GM19468 (cell line): ENCODE measurements at regions not wholly inside any gene's neighbourhood (a gene's known extent, or its start where the extent isn't known, plus 50 kb on each side); places are given as distances from the start of the nearest gene placed in this dataset.
A peak's percentile ranks its signal among the peaks of the same experiment; 100 is the strongest.

Experiments used
- ATAC-seq: cut with Tn5 transposase; IDR thresholded peaks from one replicate; pipeline ENCODE4 v1.9.1; 2021; ENCODE audit warnings: mild to moderate bottlenecking, moderate library complexity, moderate number of reproducible peaks; ENCODE audit not compliant: unreplicated experiment; ENCODE audit errors: extremely low read depth

- peak; percentile 52 for ATAC-seq
Observed at GRCh38 chr13:77429320-77430142, 102.6 kb upstream of the MYCBP2 start.

DNA sequence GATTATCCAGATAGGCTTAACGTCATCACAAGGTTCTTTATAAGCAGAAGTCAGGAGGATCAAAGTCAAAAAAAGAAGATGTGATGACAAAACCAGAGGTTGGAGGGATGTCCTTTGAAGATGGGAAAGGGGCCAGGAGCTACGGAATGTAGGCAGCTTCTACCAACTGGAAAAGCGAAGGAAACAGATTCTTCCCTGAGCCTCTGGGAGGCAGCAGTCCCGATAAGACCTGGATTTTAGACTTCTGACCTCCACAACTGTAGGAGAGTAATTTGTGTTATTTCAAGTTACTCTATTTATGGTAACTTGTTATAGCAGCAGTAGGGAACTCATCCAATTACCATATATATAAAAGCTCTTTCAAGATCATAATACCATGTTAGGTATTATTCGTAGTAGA, 98.8 kb upstream of the MYCBP2 start:
- ATAC-seq, result no peak

DNA sequence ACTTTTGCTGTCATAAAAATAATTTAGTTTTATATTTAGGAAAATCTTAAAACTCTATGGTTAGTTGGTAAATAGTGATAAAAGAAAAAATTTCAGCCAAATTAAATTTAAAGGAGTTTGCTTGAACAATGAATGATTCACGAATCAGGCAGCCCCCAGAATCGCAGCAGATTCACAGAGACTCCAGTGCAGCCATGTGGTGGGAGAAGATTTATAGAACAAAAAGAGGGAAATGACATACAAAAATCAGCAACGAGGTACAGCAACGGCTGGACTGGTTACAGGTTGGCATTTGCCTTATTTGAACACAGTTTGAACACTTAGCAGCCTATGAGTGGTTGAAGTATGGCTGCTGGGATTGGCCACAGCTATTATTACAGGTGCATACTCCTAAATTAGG, 96.4 kb upstream of the MYCBP2 start:
- ATAC-seq, result no peak

GRCh38 chr13:77422724-77423123, 95.8 kb upstream of the MYCBP2 start:
- ATAC-seq, result no peak

- no peak for ATAC-seq
Observed at GRCh38 chr13:77417897-77418296, 91.0 kb upstream of the MYCBP2 start.

GRCh38 chr13:77416666-77417212, 89.8 kb upstream of the MYCBP2 start:
- ATAC-seq, result no peak

GRCh38 chr13:77415253-77416071, 88.6 kb upstream of the MYCBP2 start:
- peak; percentile 63 for ATAC-seq

DNA sequence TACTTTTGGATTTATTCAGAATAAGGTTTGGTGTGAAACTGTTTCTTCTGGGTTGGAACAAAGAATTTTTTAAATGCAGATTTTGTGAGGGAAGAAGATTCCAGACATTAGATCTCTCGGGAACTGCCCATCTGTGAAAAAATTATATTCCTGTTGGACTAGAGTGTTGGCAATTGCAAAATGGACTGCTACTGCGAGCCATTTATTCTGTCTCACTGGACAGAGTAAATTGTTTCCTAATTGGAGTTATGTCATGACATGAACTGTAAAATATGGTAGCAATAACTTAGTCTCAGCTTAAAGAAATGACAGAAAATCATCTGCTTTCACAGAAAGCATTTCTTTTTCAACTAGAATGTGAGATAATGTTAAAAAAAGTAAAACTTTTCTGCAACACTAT, 86.0 kb upstream of the MYCBP2 start:
- ATAC-seq, result no peak

GRCh38 chr13:77412116-77412635, 85.3 kb upstream of the MYCBP2 start:
- no peak for ATAC-seq

DNA sequence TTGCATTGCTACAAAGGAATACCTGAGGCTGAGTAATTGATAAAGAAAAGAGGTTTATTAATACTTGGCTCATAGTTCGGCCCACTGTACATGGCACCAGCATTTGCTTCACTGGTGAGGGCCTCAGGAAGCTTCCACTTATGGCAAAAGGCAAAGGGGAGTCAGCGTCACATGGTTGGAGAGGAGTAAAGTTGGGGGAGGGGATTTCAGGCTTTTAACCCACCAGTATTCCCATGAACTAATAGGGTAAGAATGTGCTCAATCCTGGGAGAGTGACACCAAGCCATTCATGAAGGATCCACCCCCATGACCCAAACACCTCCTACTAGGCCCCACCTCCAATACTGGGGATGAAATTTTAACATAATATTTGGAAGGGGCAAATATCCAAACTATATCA, 82.5 kb upstream of the MYCBP2 start:
- ATAC-seq, result no peak

GRCh38 chr13:77406644-77407440, 79.9 kb upstream of the MYCBP2 start:
- no peak for ATAC-seq

- no peak for ATAC-seq
Observed at GRCh38 chr13:77398825-77399620, 72.1 kb upstream of the MYCBP2 start.

GRCh38 chr13:77397636-77398035, 70.7 kb upstream of the MYCBP2 start:
- ATAC-seq, result no peak

DNA sequence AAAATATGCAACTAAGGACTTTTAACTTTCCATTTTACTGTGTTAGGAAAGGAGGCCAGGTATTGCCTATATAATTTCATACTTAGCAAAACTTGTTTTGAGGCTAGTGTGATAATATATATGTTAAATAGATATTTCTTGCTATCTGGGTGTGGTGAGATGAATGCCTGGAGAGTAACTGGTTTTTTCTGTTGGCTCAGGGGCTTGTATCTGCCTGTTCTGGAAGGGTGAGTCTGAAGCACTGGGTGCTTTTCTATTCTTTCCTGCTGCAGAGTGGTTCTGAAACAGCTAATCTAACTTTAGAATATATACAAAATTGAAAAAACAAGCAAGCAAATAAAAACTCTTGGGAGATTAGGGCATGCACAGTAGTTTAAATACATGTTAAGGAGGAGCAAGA, 64.6 kb upstream of the MYCBP2 start:
- ATAC-seq, result no peak

DNA sequence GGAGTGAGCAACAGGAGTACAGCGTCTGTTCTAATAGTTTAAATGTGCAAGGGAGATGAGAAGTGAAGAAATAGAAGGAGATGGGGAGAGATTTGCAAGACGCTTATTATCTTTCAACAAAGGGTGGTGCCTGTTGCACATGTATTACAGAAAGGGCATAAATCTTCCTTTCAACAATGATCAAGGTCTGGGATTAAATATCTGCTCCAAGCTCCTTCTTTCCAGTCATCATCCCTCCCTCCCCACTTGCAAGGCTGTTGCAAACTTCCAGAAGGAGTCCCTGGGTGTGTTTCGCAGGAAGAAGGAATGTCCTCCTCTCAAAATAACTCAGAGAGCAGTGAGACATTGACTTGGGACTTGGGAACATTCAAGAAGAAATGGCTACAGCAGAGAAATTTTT, 63.5 kb upstream of the MYCBP2 start:
- no peak for ATAC-seq

DNA sequence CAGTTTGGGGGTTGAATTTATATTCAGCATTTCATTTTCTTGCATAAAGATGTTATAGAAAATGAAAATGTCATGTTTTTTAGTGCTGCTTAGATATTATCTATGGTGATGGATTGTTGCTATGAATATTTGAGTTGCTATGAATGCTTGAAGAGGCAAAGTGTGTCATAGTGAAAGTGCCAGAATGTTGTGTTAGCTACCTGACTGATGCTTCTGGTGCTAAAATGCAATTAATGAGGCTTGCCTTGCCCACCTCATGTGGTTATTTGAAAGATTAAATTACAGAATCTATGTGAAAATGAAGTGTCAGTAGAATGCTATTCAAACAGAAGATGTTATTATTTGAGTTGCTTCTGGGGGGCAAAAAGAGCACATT, 62.7 kb upstream of the MYCBP2 start:
- ATAC-seq, result no peak

DNA sequence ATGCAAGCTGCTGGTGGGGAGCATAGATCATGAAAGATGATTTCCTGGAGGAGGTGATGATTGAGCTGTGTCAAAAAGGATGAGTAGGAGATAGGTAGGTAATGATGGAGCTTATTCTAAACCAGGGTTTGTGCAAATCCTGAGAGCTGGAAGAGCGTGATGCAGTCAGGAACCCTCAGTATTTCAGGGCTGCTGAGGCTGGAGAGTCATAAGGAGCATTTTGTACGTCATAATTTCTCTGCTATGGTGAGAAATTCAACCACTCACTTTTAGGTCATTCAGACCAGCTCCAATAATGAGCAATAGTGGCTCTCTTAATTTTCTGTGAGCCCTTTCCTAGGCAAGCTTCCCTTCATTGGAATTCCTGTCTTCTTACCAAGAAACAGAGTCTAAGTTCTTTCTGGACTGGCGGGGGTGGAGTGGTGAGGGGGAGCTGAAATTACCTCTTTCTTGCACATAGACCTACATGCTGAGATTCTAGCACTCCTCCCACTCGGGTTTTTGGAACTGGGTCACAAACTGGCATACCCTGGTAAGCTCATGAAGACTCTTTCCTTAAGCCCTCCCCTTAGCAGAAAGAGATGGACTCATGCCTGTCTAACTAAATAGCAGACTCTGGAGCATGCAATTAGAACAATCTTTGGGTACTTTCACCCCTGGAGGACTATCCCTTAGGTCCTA, 62.2 kb upstream of the MYCBP2 start:
- no peak for ATAC-seq

GRCh38 chr13:77387607-77388200, 60.8 kb upstream of the MYCBP2 start:
- ATAC-seq, result no peak
